Caco-2 (cell line): ENCODE measurements at regions not wholly inside any gene's neighbourhood (a gene's known extent, or its start where the extent isn't known, plus 50 kb on each side); places are given as distances from the start of the nearest gene placed in this dataset.

Source experiments
- BruUV-seq: library from RNA; stranded (reverse); fragments of 400-500 nt; replicated peaks from 2 replicates; lab custom pipeline; 2021; lab: Mats Ljungman, UMichigan
- CTCF ChIA-PET: fragments of 300-600 bp; sonication (Branson Sonifier 250); formaldehyde crosslinking; loops from one replicate; lab custom pipeline; 2022; ENCODE audit warnings: antibody characterized with exemption; lab: Charles Lee
- POLR2A ChIA-PET: fragments of 300-600 bp; sonication (Branson Sonifier 250); formaldehyde crosslinking; loops from one replicate; lab custom pipeline; 2022; ENCODE audit warnings: antibody characterized with exemption; lab: Charles Lee
- DNase-seq, 2 experiments: peaks; one replicate each; pipeline versions ENCODE4 v3.0.0 to v3.0.0-alpha.2; 2020 to 2022
- H3K27me3 ChIP-seq: replicated peaks from 2 replicates; pipeline ENCODE4 v1.6.0; 2011; ENCODE audit warnings: low read length; ENCODE audit not compliant: control insufficient read depth, insufficient read depth
- H3K36me3 ChIP-seq: 2 replicates; pipeline ENCODE4 v1.5.1; 2011; ENCODE audit warnings: low read length; ENCODE audit not compliant: control insufficient read depth, insufficient read depth
- H3K4me1 ChIP-seq: fragments of 250-450 bp; sonication (Bioruptor Pico); 2 replicates; pipeline ENCODE4 v1.5.1; 2020; ENCODE audit warnings: mild to moderate bottlenecking
- H3K4me3 ChIP-seq: 2 replicates; pipeline ENCODE4 v1.5.1; 2011; ENCODE audit warnings: low read depth, mild to moderate bottlenecking, control low read depth, low read length
- H3K9me3 ChIP-seq: fragments of 250-450 bp; sonication (Bioruptor Pico); 2 replicates; pipeline ENCODE4 v1.5.1; 2020; ENCODE audit warnings: mild to moderate bottlenecking, moderate library complexity
- H3K27ac Mint-ChIP-seq: one replicate; pipeline ENCODE4 v1.8.0; 2022; ENCODE audit warnings: mixed read lengths; ENCODE audit not compliant: unreplicated experiment
- H3K27me3 Mint-ChIP-seq: one replicate; pipeline ENCODE4 v1.8.0; 2022; ENCODE audit warnings: mixed read lengths; ENCODE audit not compliant: insufficient read depth, unreplicated experiment
- H3K36me3 Mint-ChIP-seq: one replicate; pipeline ENCODE4 v1.8.0; 2022; ENCODE audit warnings: mild to moderate bottlenecking, mixed read lengths; ENCODE audit not compliant: insufficient read depth, unreplicated experiment
- H3K4me1 Mint-ChIP-seq: one replicate; pipeline ENCODE4 v1.8.0; 2022; ENCODE audit warnings: low read depth, mixed read lengths; ENCODE audit not compliant: unreplicated experiment
- H3K4me3 Mint-ChIP-seq: one replicate; pipeline ENCODE4 v1.8.0; 2022; ENCODE audit warnings: mild to moderate bottlenecking, moderate library complexity, mixed read lengths; ENCODE audit not compliant: unreplicated experiment
- H3K9me3 Mint-ChIP-seq: one replicate; pipeline ENCODE4 v1.8.0; 2022; ENCODE audit warnings: mixed read lengths; ENCODE audit not compliant: unreplicated experiment
- intact Hi-C: fragments of 100-400 bp; cut with micrococcal nuclease; formaldehyde crosslinking; loops from one replicate; pipeline ENCODE4 v1.10.0; 2022; ENCODE audit not compliant: unreplicated experiment
- TF ChIP-seq, protein P1 (sequence below), 2 experiments: fragments of 200-600 bp in 1 of 2; IDR thresholded peaks; 1 replicate in 1 of 2; 2 replicates in 1 of 2; pipeline versions ENCODE4 v1.5.1 to v1.8.0; 2011 to 2022; ENCODE audit warnings: antibody characterized with exemption in 1 of 2, control low read depth in 1 of 2, inconsistent platforms in 1 of 2, low read depth in 1 of 2, low read length in 1 of 2, mild to moderate bottlenecking in 1 of 2, moderate library complexity in 1 of 2; ENCODE audit not compliant: insufficient read depth in 1 of 2, severe bottlenecking in 1 of 2, unreplicated experiment in 1 of 2

GRCh38 chr10:83195021-83195420 lies 944.3 kb upstream of the GHITM start:
- intact Hi-C loops, result no loop called here
- no peak overlapping the region for H3K27ac Mint-ChIP-seq

GRCh38 chr10:83199374-83199773 lies 939.9 kb upstream of the GHITM start:
- Histone ChIP-seq H3K4me1 (no peaks in the 10 kb centered on the region), H3K4me3 (no peak overlapping the region), H3K36me3 (no peaks in the 10 kb centered on the region), H3K9me3 (no peaks in the 10 kb centered on the region; the same call in 1 of the 2 replicates), H3K27me3 (no peaks in the 10 kb centered on the region)
- no peak for DNase-seq
- intact Hi-C loops, result no loop called here
- H3K4me1 Mint-ChIP-seq, result no peaks in the 10 kb centered on the region
- ChIA-PET POLR2A (no interaction called here), CTCF (no interaction called here)
- peaks cover 3% of the 10 kb centered on the region for H3K27me3 Mint-ChIP-seq
- TF ChIP-seq, protein P1, sequence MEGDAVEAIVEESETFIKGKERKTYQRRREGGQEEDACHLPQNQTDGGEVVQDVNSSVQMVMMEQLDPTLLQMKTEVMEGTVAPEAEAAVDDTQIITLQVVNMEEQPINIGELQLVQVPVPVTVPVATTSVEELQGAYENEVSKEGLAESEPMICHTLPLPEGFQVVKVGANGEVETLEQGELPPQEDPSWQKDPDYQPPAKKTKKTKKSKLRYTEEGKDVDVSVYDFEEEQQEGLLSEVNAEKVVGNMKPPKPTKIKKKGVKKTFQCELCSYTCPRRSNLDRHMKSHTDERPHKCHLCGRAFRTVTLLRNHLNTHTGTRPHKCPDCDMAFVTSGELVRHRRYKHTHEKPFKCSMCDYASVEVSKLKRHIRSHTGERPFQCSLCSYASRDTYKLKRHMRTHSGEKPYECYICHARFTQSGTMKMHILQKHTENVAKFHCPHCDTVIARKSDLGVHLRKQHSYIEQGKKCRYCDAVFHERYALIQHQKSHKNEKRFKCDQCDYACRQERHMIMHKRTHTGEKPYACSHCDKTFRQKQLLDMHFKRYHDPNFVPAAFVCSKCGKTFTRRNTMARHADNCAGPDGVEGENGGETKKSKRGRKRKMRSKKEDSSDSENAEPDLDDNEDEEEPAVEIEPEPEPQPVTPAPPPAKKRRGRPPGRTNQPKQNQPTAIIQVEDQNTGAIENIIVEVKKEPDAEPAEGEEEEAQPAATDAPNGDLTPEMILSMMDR (IDR thresholded peaks at IDR 0.05; ENCODE audit: insufficient read depth in 1 of 2, low read depth in 1 of 2, low read length in 1 of 2, severe bottlenecking in 1 of 2, unreplicated experiment in 1 of 2), result no peak
- BruUV-seq, result no TSS peak
- no peaks in the 10 kb centered on the region for H3K9me3 Mint-ChIP-seq
- H3K27ac Mint-ChIP-seq, result no peak overlapping the region
- no peaks in the 10 kb centered on the region for H3K36me3 Mint-ChIP-seq
- H3K4me3 Mint-ChIP-seq, result no peak overlapping the region

More at GRCh38 chr10:83195021-83195420, 944.3 kb upstream of the GHITM start:
- H3K27me3 Mint-ChIP-seq, result peaks cover 3% of the 10 kb centered on the region
- CTCF ChIA-PET, result no interaction called here
- no peaks in the 10 kb centered on the region for H3K27me3 ChIP-seq
- no peaks in the 10 kb centered on the region for H3K36me3 ChIP-seq
- TF ChIP-seq, protein P1 (IDR thresholded peaks at IDR 0.05; ENCODE audit: insufficient read depth in 1 of 2, low read depth in 1 of 2, low read length in 1 of 2, severe bottlenecking in 1 of 2, unreplicated experiment in 1 of 2), result no peak
- H3K4me1 ChIP-seq, result no peaks in the 10 kb centered on the region
- POLR2A ChIA-PET, result no interaction called here
- DNase-seq, result no peak
- H3K4me1 Mint-ChIP-seq, result no peaks in the 10 kb centered on the region
- no peaks in the 10 kb centered on the region for H3K9me3 ChIP-seq
- H3K4me3 ChIP-seq, result no peak overlapping the region
- no peaks in the 10 kb centered on the region for H3K9me3 Mint-ChIP-seq
- H3K36me3 Mint-ChIP-seq, result no peaks in the 10 kb centered on the region
- no TSS peak for BruUV-seq
- H3K4me3 Mint-ChIP-seq, result no peak overlapping the region

GRCh38 chr10:83205861-83206260 lies 933.4 kb upstream of the GHITM start:
- Histone ChIP-seq H3K36me3 (no peaks in the 10 kb centered on the region), H3K27me3 (no peaks in the 10 kb centered on the region), H3K4me3 (no peak overlapping the region), H3K9me3 (no peaks in the 10 kb centered on the region; the same call in 1 of the 2 replicates), H3K4me1 (no peaks in the 10 kb centered on the region)
- H3K9me3 Mint-ChIP-seq, result no peaks in the 10 kb centered on the region
- intact Hi-C loops, result no loop called here
- no TSS peak for BruUV-seq
- CTCF ChIA-PET, result no interaction called here
- TF ChIP-seq, protein P1 (IDR thresholded peaks at IDR 0.05; ENCODE audit: insufficient read depth in 1 of 2, low read depth in 1 of 2, low read length in 1 of 2, severe bottlenecking in 1 of 2, unreplicated experiment in 1 of 2), result no peak
- no peak overlapping the region for H3K27ac Mint-ChIP-seq
- POLR2A ChIA-PET, result no interaction called here
- no peaks in the 10 kb centered on the region for H3K27me3 Mint-ChIP-seq
- no peak for DNase-seq
- H3K4me3 Mint-ChIP-seq, result no peak overlapping the region
- no peaks in the 10 kb centered on the region for H3K36me3 Mint-ChIP-seq
- H3K4me1 Mint-ChIP-seq, result no peaks in the 10 kb centered on the region
